Upper lobe of right lung (tissue), 1 donor: ENCODE measurements at regions not wholly inside any gene's neighbourhood (a gene's known extent, or its start where the extent isn't known, plus 50 kb on each side); places are given as distances from the start of the nearest gene placed in this dataset.
A peak's percentile ranks its signal among the peaks of the same experiment; 100 is the strongest.

Experiments used
- ATAC-seq: fragments of 200-7000 bp; cut with Tn5 transposase; one replicate; pipeline ENCODE4 v1.9.1; 2020; ENCODE audit warnings: mild to moderate bottlenecking, moderate library complexity
- DNase-seq: peaks from one replicate; pipeline ENCODE4 v3.0.0-alpha.2; 2020
- H3K27ac ChIP-seq: fragments of 200-600 bp; one replicate; pipeline ENCODE4 v1.8.0; 2022
- H3K27me3 ChIP-seq: fragments of 200-600 bp; one replicate; pipeline ENCODE4 v1.8.0; 2022; ENCODE audit warnings: mild to moderate bottlenecking
- H3K36me3 ChIP-seq: fragments of 200-600 bp; one replicate; pipeline ENCODE4 v1.8.0; 2022
- H3K4me1 ChIP-seq: fragments of 200-600 bp; one replicate; pipeline ENCODE4 v1.8.0; 2022
- H3K4me3 ChIP-seq: fragments of 200-600 bp; one replicate; pipeline ENCODE4 v1.8.0; 2022; ENCODE audit warnings: mild to moderate bottlenecking
- H3K9me3 ChIP-seq: fragments of 200-600 bp; one replicate; pipeline ENCODE4 v1.8.0; 2022
- CTCF ChIP-seq: fragments of 200-600 bp; IDR thresholded peaks from one replicate; pipeline ENCODE4 v1.8.0; 2022; ENCODE audit warnings: antibody characterized with exemption
- intact Hi-C: fragments of 100-400 bp; cut with DNase I; formaldehyde crosslinking; loops from one replicate; pipeline ENCODE4 v1.11.0; 2022
- donor health status: DM: no; HTN: yes; CAD: no; lungs with severe emphysema.

GRCh38 chr15:47872208-47872607, 154.9 kb downstream of the SEMA6D start:
- no peak for TF ChIP-seq CTCF
- H3K4me1 ChIP-seq = no peaks in the 10 kb centered on the region
- H3K4me3 ChIP-seq = no peak overlapping the region
- no peaks in the 10 kb centered on the region for H3K36me3 ChIP-seq
- peak; percentile 45 for ATAC-seq
- H3K9me3 ChIP-seq = no peaks in the 10 kb centered on the region
- DNase-seq = no peak
- no peaks in the 10 kb centered on the region for H3K27me3 ChIP-seq
- H3K27ac ChIP-seq = peak overlapping the region; percentile 1
- intact Hi-C loops = no loop called here

- ATAC-seq = peak; percentile 70
Observed at GRCh38 chr15:47872869-47873432, 155.6 kb downstream of the SEMA6D start.

GRCh38 chr15:47876986-47877385, 159.7 kb downstream of the SEMA6D start:
- DNase-seq (no peak), ATAC-seq (no peak)
- no peak for TF ChIP-seq CTCF
- H3K27ac ChIP-seq = no peak overlapping the region
- no peaks in the 10 kb centered on the region for H3K36me3 ChIP-seq
- H3K9me3 ChIP-seq = no peaks in the 10 kb centered on the region
- no peaks in the 10 kb centered on the region for H3K27me3 ChIP-seq
- no peaks in the 10 kb centered on the region for H3K4me1 ChIP-seq
- no peak overlapping the region for H3K4me3 ChIP-seq
- intact Hi-C loops = no loop called here

More at GRCh38 chr15:47872869-47873432, 155.6 kb downstream of the SEMA6D start:
- no peaks in the 10 kb centered on the region for H3K36me3 ChIP-seq
- H3K9me3 ChIP-seq = no peaks in the 10 kb centered on the region
- no peak for DNase-seq
- H3K4me3 ChIP-seq = no peak overlapping the region
- no peak overlapping the region for H3K27ac ChIP-seq
- H3K27me3 ChIP-seq = no peaks in the 10 kb centered on the region
- no peak for TF ChIP-seq CTCF
- intact Hi-C loops = no loop called here
- no peaks in the 10 kb centered on the region for H3K4me1 ChIP-seq

GRCh38 chr15:47877836-47878235, 160.5 kb downstream of the SEMA6D start:
- no peaks in the 10 kb centered on the region for H3K27me3 ChIP-seq
- no peak overlapping the region for H3K4me3 ChIP-seq
- no peaks in the 10 kb centered on the region for H3K36me3 ChIP-seq
- ATAC-seq (no peak), DNase-seq (no peak)
- H3K9me3 ChIP-seq = no peaks in the 10 kb centered on the region
- no peak overlapping the region for H3K27ac ChIP-seq
- TF ChIP-seq CTCF = no peak
- no peaks in the 10 kb centered on the region for H3K4me1 ChIP-seq
- intact Hi-C loops = no loop called here

- ATAC-seq = no peak
- H3K36me3 ChIP-seq = no peaks in the 10 kb centered on the region
Observed at GRCh38 chr15:47885920-47886319, 168.6 kb downstream of the SEMA6D start.

More at GRCh38 chr15:47885920-47886319, 168.6 kb downstream of the SEMA6D start:
- no peak for TF ChIP-seq CTCF
- Histone ChIP-seq H3K4me1 (no peaks in the 10 kb centered on the region), H3K9me3 (no peaks in the 10 kb centered on the region), H3K27ac (no peak overlapping the region), H3K4me3 (no peak overlapping the region), H3K27me3 (no peaks in the 10 kb centered on the region)
- no peak for DNase-seq
- intact Hi-C loops = no loop called here
